Muscle of leg (tissue), 3 donors: ENCODE measurements at regions not wholly inside any gene's neighbourhood (a gene's known extent, or its start where the extent isn't known, plus 50 kb on each side); places are given as distances from the start of the nearest gene placed in this dataset.

Experiments used
- DNase-seq: peaks from one replicate; pipeline ENCODE4 v3.0.0; 2013
- H3K27ac ChIP-seq: one replicate; pipeline ENCODE4 v1.5.1; 2013; ENCODE audit warnings: mild to moderate bottlenecking, low read length, control low read depth
- H3K27me3 ChIP-seq: one replicate; pipeline ENCODE4 v1.6.1; 2013; ENCODE audit warnings: low read length; ENCODE audit not compliant: control insufficient read depth, insufficient read depth
- H3K36me3 ChIP-seq: one replicate; pipeline ENCODE4 v1.6.1; 2013; ENCODE audit warnings: low read length; ENCODE audit not compliant: control insufficient read depth, insufficient read depth
- H3K4me1 ChIP-seq: one replicate; pipeline ENCODE4 v1.6.1; 2013; ENCODE audit warnings: low read length; ENCODE audit not compliant: control insufficient read depth, insufficient read depth
- H3K4me3 ChIP-seq: one replicate; pipeline ENCODE4 v1.5.1; 2013; ENCODE audit warnings: low read length, control low read depth
- H3K9me3 ChIP-seq: replicated peaks from 2 replicates; pipeline ENCODE4 v1.6.1; 2013; ENCODE audit warnings: low read depth, low read length; ENCODE audit not compliant: control insufficient read depth
- whole genome bisulfite sequencing: methylation state at CpG from one replicate; pipeline ENCODE4 v1.1.5; 2013; ENCODE audit warnings: missing lambda C conversion rate; ENCODE audit not compliant: insufficient coverage; 5-methylcytosine and 5-hydroxymethylcytosine counted together

DNA sequence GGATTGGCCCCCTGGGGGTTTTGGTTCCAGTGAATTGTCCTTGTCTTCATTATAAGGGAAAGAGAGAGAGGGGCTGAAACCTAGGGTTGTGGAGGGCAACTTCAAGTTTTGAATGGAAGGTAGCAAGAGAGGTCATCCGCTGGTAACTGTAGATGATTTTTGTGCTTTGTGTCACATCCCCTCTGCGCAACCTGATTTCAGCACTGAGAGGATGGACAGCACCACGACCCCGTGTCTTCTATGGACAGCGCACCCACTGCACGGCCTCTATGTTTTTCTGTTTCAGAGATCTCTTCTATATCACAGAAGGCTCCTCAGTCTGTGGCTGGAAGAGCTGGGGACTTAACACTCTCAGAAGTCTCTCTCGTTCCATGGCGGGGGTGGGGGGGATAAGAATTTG is 127.0 kb upstream of the RPH3A start:
- no peaks in the 10 kb centered on the region for H3K4me1 ChIP-seq
- no peaks in the 10 kb centered on the region for H3K36me3 ChIP-seq
- H3K27ac ChIP-seq: no peak overlapping the region
- 19% methylated on average over 6 of the region's 8 CpGs for WGBS
- H3K9me3 ChIP-seq: no peaks in the 10 kb centered on the region
- no peak overlapping the region for H3K4me3 ChIP-seq
- no peaks in the 10 kb centered on the region for H3K27me3 ChIP-seq
- DNase-seq: peak; percentile 24

DNA sequence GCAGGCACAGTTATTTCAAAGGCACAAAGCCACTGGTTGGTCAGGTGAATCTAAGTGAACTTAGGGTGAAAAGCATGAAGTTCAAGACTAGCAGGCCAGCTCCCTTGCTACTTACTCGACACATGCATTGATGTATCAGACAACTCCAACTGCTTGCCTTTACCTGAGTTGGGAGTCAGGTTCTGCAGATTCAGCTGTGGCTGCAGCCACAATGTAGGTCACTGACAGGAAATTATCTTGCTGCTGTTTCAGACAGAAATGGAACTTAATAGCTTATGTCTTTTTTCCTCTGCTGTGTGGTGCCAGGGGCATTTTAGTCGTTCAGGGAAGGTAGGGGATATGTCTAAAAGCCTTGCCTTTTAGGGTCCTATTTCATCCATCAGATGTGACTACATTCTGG is 125.6 kb upstream of the RPH3A start:
- Histone ChIP-seq H3K4me3 (no peak overlapping the region), H3K27ac (no peak overlapping the region), H3K36me3 (no peaks in the 10 kb centered on the region), H3K9me3 (no peaks in the 10 kb centered on the region), H3K27me3 (no peaks in the 10 kb centered on the region), H3K4me1 (no peaks in the 10 kb centered on the region)
- no peak for DNase-seq
- WGBS: no CpG with 5 or more reads among the region's 2 CpGs

DNA sequence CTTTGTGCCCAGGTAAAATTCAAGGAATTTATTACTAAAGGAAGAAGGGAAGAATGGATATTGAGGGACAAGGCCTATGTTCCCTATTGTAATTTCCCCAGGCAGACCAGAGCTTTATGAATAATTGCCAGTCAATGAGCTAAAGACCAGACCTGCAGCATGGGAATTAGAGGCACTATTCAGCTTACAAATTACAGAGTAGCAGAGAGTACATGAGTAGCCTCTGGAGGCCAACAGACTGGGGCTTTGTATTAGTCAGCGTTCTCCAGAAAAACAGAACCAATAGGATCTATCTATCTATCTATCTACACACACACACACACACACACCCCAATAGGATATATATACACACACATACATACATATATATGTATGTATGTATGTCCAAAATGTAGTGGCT is 120.0 kb upstream of the RPH3A start:
- Histone ChIP-seq H3K4me1 (no peaks in the 10 kb centered on the region), H3K9me3 (no peaks in the 10 kb centered on the region), H3K36me3 (no peaks in the 10 kb centered on the region), H3K4me3 (no peak overlapping the region), H3K27me3 (peaks cover 8% of the 10 kb centered on the region), H3K27ac (no peak overlapping the region)
- no peak for DNase-seq
- no CpG with 5 or more reads among the region's 1 CpG for WGBS

DNA sequence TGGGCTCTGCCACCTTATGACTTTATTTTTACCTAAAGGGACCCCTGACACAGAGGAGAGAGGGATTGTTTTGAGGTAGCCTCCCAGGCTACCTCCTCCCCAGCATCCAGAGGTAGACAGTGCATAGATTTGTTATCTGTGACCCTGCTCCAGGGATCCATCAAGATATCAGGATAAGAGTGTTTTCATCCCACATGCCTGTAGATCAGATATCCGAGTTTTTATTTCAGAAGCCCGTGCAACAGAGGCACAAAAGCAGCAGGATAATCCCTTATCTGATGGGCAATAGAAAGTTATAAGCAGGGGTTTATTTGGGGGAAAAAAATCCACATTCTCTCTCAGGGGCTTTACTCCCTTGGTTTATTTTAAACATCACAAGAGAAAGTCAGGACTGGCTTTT is 117.0 kb upstream of the RPH3A start:
- no CpG with 5 or more reads among the region's 2 CpGs for WGBS
- peaks cover 8% of the 10 kb centered on the region for H3K27me3 ChIP-seq
- no peaks in the 10 kb centered on the region for H3K9me3 ChIP-seq
- H3K36me3 ChIP-seq: no peaks in the 10 kb centered on the region
- no peak for DNase-seq
- no peak overlapping the region for H3K27ac ChIP-seq
- H3K4me3 ChIP-seq: no peak overlapping the region
- no peaks in the 10 kb centered on the region for H3K4me1 ChIP-seq

DNA sequence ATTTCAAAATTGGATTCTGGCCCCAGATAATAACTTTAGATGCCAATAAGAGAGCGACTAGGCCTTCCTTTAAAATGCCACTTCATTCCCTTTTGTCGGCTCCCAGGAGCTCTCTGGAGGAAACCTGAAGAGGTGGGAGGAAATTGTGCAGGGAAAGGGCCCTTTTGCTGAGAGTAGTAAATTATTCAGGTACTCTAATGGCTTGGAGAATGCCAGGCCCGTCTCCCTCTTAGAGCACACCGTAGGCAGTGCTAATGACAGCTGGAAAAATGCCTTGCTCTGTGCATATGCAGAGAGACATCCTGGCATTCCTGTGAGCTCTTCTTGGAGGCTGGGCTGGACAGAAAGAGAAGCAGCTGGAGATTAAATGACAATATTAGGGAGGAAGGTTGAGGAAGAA is 115.0 kb upstream of the RPH3A start:
- WGBS: 8% methylated on average over 3 of the region's 4 CpGs
- Histone ChIP-seq H3K27ac (no peak overlapping the region), H3K9me3 (no peaks in the 10 kb centered on the region), H3K4me1 (no peaks in the 10 kb centered on the region), H3K27me3 (peaks cover 13% of the 10 kb centered on the region), H3K36me3 (no peaks in the 10 kb centered on the region), H3K4me3 (no peak overlapping the region)
- no peak for DNase-seq

DNA sequence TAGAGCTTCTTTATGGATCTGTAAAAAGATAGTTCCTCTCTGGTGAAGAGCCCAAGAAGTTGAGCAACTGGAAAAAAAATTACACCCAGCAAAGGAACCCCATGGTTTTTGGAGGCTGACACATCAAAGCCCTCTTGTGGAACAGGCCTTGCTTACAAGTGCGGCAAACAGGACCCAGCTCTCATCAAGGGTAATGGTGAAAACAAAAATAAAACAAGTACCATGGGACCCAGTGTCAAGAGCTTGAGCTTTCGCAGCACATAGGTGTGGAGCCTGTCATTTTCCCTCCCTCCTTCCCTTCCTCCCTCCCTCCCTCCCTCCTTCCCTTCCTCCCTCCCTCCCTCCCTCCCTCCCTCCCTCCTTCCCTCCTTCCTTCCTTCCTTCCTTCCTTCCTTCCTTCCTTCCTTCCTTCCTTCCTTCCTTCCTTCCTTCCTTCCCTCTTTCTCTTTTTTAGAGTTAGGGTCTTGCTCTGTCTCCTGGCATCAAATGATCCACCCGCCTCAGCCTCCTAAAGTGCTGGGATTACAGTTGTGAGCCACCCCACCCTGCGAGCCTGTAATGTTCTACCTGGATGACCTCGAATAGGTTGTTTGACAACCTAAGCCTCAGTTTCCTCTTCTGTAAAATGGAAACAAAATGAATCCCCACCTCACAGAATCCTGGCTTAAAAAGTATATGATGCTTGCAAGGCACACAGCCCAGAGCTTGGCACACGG is 114.3 kb upstream of the RPH3A start:
- H3K9me3 ChIP-seq: no peaks in the 10 kb centered on the region
- no peaks in the 10 kb centered on the region for H3K4me1 ChIP-seq
- no peak overlapping the region for H3K4me3 ChIP-seq
- no peaks in the 10 kb centered on the region for H3K36me3 ChIP-seq
- 50% methylated on average over 2 of the region's 6 CpGs for WGBS
- no peak overlapping the region for H3K27ac ChIP-seq
- peaks cover 13% of the 10 kb centered on the region for H3K27me3 ChIP-seq
- no peak for DNase-seq

DNA sequence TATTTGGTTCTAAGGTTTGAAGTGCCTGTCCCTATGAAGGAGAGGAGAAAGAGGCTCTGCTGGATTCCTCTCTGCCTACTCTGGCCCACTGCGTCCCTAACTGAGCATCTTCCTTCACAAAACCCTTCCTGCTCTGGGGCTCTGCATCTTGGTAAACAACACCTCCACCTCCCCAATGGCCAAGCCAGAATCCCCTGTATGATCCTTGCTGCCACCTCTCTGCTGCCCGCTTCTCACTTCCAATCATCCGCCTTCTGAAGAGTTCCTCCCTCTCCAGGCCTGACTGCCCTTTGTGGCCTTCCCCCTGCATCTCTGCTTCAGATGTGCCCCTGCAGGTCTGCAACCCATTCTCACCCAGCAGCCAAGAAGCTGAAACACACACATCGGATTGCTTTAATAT is 110.6 kb upstream of the RPH3A start:
- H3K4me3 ChIP-seq: no peak overlapping the region
- no peak overlapping the region for H3K27ac ChIP-seq
- peaks cover 7% of the 10 kb centered on the region for H3K27me3 ChIP-seq
- H3K4me1 ChIP-seq: no peaks in the 10 kb centered on the region
- DNase-seq: no peak
- 66% methylated on average over 3 of the region's 4 CpGs for WGBS
- no peaks in the 10 kb centered on the region for H3K9me3 ChIP-seq
- no peaks in the 10 kb centered on the region for H3K36me3 ChIP-seq

DNA sequence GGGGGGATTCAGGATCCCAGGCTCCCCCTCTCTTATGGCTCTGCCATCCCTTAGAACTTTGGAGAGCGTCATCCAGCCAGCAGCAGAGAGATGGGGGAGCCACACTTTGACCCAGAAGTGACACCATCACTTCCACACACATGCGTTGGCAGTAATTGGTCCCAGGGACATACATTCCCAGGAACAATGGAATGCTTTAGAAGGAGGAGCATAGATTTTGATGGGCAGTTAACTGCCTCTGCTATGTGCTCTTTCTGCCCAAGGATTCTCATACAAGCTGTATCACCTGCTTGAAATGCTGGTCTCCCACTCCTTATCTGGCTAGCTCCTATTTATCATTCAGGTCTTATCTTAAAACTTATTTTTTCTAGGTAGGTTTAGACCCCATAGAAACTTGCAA is 109.0 kb upstream of the RPH3A start:
- Histone ChIP-seq H3K4me1 (no peaks in the 10 kb centered on the region), H3K27ac (no peak overlapping the region), H3K27me3 (peaks cover 5% of the 10 kb centered on the region), H3K36me3 (no peaks in the 10 kb centered on the region), H3K9me3 (no peaks in the 10 kb centered on the region), H3K4me3 (no peak overlapping the region)
- DNase-seq: no peak
- WGBS: no CpG with 5 or more reads among the region's 2 CpGs

DNA sequence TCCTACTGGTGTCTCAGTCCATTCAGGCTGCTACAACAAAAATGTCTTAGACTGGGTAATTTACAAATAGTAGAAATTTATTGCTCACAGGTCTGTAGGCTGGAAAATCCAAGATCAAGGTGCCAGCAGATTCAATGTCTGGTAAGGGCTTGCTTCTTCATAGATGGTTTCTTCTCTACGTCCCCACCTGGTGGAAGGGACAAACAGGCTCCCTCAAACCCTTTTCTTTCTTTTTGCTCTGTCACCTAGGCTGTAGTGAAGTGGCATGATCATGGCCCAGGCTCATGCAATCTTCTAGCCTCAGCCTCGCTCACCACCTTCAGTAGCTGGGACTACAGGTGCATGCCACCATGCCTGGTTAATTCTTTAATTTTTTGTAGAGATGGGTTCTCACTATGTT is 106.8 kb upstream of the RPH3A start:
- DNase-seq: no peak
- H3K36me3 ChIP-seq: no peaks in the 10 kb centered on the region
- no peaks in the 10 kb centered on the region for H3K9me3 ChIP-seq
- no peak overlapping the region for H3K4me3 ChIP-seq
- peaks cover 4% of the 10 kb centered on the region for H3K27me3 ChIP-seq
- no peak overlapping the region for H3K27ac ChIP-seq
- no CpG with 5 or more reads among the region's 2 CpGs for WGBS
- no peaks in the 10 kb centered on the region for H3K4me1 ChIP-seq

DNA sequence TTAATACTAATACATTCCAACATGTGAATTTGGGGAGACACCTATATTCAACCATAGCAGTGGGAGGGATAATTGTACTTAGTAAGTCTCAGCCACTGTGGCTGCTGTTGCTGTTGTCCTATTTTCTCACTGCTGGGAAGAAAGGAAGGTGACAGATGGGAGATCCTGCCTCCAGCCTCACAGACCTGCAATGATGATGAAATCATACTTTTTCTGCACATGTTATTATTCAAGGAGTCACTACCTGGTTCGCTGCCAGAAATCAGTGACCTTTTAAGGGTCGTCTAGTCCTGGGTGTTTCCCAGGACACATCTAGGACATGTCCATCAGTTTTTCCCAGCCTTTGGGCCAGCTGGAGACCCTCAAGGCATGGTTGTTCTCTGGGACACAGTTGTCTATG is 106.2 kb upstream of the RPH3A start:
- DNase-seq: no peak
- 55% methylated on average over 2 of the region's 2 CpGs for WGBS
- Histone ChIP-seq H3K4me3 (no peak overlapping the region), H3K27ac (no peak overlapping the region), H3K27me3 (peaks cover 2% of the 10 kb centered on the region), H3K36me3 (no peaks in the 10 kb centered on the region), H3K4me1 (no peaks in the 10 kb centered on the region), H3K9me3 (no peaks in the 10 kb centered on the region)

DNA sequence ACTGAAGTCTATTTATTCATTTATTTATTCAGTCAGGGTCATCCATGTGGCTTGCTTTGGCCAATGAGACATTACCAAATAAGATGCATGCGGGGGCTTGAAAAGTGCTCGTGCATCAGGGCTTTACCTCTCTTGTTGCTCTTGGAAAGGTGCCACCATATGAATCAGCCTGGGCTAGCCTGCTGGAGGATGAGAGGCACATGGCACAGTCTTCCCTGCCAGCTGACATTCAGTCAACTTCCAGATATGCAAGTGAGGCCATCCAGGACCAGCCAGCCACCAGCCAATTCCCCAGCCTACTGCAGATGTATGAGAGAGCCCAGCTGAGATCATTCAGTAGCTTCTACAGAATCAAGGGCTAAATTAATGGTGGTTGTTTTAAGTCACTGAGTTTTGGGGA is 105.2 kb upstream of the RPH3A start:
- Histone ChIP-seq H3K27me3 (no peaks in the 10 kb centered on the region), H3K4me3 (no peak overlapping the region), H3K36me3 (no peaks in the 10 kb centered on the region), H3K9me3 (no peaks in the 10 kb centered on the region), H3K27ac (no peak overlapping the region), H3K4me1 (no peaks in the 10 kb centered on the region)
- WGBS: 86% methylated on average over 2 of the region's 2 CpGs
- no peak for DNase-seq
